GM19238 (cell line): ENCODE measurements at regions not wholly inside any gene's neighbourhood (a gene's known extent, or its start where the extent isn't known, plus 50 kb on each side); places are given as distances from the start of the nearest gene placed in this dataset.

Source experiments
- DNase-seq: peaks from one replicate; pipeline ENCODE4 v3.0.0; 2011; ENCODE audit warnings: low spot score; ENCODE audit not compliant: insufficient read length

DNA sequence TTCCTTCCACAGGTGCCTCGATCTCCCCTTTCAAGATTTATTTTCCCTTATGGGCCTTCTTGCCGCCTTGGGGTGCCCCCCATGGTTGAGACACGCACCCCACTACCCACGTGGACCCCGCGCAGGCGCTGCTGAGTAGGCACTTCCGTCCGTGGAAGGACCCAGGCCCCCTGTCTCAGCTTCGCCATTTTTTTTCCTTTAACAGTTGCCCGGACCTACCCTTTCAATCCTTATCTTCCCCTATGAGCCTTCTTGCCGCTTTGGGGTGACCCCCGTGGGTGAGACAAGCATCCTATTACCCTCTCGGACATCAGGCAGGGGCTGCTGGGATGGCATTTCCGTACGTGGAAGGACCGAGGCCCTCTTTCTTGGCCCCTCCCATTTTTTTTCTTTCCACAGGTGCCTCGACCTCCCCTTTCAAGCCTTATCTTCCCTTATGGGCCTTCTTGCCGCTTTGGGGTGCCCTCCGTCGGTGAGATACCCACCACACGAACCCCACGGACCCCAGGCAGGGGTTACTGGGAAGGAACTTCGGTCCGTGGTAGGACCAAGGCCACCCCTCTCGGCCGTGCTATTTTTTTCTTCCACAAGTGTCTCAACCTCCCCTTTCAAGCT is 268.2 kb downstream of the ALG10 start:
- DNase-seq = no peak

DNA sequence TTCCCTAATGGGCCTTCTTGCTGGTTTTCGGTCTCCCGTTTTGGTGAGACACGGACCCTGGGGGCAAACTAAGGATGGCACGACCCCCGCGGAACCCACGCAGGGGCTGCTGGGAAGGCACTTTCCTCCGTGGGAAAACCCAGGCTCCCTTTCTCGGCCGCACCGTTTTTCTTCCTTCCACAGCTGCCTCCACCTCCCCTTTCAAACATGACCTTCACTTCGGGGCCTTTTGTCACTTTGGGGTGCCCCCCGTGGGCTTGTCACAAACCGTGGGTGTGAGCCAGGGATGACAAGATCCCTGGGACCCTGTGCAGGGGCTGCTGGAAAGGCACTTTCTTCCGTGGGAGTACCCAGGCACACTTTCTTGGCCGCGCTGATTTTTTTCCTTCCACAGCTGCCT is 268.7 kb downstream of the ALG10 start:
- DNase-seq = no peak

- DNase-seq = no peak
These were observed 269.2 kb downstream of the ALG10 start for GRCh38 chr12:34291426-34291901.

DNA sequence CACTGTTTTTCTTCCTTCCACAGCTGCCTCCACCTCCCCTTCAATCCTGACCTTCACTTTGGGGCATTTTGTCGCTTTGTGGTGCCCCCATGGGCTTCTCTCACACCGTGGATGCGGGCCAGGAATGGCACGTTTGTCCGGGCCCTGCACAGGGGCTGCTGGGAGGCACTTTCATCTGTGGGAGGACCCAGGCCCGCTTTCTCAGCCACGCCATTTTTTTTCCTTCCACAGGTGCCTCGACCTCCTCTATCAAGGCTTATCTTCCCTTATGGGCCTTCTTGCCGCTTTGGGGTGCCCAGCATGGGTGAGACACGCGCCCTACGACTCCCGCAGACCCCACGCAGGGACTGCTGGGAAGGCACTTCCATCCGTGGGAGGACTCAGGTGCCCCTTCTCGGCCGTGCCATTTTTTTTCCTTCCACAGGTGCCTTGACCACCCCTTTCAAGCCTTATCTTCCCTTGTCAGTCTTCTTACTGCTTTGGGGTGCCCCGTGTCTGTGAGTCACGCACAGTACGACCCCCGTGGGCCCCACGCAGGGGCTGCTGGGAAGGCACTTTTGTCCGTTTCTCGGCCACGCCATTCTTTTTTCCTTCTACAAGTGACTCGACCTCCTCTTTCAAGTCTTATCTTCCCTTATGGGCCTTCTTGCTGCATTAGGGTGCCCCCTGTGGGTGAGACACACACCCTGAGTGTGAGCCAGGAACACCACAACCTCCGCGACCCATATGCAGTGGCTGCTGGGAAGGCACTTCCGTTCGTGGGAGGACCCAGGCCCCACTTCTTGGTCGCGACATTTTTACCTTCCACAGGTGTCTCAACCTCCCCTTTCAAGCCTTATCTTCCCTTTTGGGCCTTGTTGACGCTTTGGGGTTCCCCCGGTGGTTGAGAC is 270.7 kb downstream of the ALG10 start:
- DNase-seq = no peak

DNA sequence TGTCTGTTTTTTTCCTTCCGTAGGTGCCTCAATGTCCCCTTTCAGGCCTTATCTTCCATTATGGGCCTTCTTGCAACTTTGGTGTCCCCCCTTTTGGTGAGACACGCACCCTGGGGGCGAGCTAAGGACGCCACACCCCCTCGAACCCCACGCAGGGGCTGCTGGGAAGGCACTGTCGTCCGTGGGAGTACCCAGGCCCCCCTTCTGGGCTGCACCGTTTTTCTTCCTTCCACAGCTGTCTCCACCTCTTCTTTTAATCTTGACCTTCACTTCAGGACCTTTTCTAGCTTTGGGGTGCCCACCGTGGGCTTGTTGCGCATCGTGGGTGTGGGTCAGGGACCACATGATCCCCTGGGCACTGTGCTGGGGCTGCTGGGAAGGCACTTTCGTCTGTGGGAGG is 271.8 kb downstream of the ALG10 start:
- no peak for DNase-seq

DNA sequence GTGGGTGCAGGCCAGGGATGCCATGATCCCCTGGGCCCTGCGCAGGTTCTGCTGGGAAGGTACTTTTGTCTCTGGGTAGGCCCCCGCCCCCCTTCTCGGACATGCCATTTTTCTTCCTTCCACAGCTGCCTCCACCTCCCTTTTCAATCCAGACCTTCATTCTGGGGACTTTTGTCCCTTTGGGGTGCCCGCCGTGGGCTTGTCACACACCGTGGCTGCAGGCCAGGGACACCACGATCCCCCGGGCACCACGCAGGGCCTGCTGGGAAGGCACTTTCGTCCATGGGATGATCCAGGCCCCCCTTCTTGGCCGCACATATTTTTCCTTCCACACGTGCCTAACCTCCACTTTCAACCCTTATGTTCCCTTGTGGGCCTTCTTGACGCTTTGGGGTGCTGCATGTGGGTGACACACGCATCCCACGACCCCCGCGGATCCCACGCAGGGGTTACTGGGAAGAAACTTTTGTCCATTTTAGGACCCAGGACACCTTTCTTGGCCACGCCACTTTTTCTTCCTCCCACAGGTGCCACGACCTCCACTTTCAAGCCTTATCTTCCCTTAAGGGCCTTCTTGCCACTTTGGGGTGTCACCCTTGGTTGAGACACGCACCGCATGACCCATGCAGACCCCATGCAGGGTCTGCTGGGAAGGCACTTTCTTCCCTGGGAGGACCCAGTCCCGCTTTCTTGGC is 272.5 kb downstream of the ALG10 start:
- DNase-seq = no peak

- DNase-seq = no peak
These were observed 273.3 kb downstream of the ALG10 start for GRCh38 chr12:34295366-34296142.

- DNase-seq = no peak
These were observed 274.1 kb downstream of the ALG10 start for GRCh38 chr12:34296143-34297041.

GRCh38 chr12:34297126-34297789 is 275.0 kb downstream of the ALG10 start:
- DNase-seq = no peak

DNA sequence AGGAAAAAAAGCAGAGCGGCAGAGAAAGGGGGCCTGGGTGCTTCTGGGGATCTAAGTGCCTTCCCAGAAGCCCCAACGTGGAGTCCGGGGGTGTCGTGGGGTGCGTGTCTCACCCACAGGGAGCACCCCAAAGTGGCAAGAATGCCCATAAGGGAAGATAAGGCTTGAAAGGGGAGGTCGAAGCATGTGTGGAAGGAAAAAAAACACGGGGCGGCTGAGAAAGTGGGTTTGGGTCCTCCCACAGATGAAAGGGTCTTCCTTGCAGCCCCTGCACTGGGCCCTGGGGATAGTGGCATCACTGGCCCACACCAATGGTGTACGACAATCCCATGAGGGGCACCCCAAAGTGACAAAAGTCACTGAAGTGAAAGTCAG is 275.5 kb downstream of the ALG10 start:
- no peak for DNase-seq

DNA sequence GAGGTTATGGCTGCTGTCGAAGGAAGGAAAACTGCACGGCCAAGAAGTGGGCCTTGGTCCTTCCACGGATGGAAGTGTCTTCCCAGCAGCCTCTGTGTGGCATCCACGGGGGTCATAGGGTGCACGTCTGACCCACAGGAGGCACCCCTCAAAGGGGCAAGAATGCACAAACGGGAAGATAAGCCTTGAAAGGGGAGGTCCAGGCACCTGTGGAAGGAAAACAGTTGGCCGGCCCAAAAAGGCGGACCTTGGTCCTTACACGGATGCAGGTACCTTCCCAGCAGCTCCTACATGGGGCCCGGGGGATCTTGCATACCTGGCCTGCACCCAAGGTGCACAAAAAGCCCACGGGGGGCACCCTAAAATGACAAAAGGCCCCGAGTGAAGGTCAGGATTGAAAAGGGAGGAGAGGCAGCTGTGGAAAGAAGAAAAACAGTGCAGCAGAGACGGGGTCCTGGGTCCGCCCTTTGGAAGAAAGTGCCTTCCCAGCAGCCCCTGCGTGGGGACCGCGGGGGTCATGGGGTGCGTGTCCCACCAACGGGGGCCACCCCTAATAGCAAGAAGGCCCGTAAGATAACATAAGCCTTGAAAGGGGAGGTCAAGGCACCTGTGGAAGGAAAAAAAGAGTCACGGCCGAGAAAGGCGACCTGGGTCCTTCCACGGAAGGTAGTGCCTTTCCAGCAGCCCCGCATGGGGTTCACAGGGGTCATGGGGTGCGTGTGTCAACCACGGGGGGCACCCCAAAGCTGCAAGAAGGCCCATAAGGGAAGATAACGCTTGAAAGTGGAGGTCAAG is 276.1 kb downstream of the ALG10 start:
- no peak for DNase-seq

DNA sequence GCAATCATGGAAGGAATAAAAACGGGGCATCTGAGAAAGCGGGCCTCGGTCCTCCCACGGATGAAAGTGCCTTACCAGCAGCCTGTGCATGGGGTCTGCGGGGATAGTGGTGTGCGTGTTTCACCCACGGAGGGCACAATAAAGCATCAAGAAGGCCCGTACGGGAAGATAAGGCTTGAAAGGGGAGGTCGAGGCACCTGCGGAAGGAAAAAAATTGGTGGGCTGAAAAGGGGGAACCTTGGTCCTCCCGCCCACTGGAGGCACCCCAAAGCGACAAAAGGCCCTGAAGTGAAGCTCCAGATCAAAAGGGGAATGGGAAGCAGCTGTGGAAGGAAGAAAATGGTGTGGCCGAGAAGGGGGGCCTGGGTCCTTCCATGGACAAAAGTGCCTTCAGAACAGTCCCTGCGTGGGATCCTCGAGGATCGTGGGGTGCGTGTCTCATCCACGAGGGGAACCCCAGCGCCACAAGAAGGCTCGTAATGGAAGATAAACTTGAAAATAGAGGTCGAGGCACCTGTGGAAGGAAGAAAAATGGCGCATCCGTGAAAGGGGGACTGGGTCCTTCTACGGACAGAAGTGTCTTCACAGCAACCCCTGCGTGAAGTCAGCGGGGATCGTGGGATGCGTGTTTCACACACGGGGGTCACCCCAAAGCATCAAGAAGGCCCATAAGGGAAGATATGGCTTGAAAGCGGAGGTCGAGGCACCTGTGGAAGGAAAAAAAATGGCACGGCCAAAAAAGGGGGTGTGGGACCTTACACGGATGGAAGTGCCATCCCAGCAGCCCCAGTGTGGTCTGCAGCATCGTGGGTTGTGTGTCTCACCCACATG is 276.9 kb downstream of the ALG10 start:
- no peak for DNase-seq

DNA sequence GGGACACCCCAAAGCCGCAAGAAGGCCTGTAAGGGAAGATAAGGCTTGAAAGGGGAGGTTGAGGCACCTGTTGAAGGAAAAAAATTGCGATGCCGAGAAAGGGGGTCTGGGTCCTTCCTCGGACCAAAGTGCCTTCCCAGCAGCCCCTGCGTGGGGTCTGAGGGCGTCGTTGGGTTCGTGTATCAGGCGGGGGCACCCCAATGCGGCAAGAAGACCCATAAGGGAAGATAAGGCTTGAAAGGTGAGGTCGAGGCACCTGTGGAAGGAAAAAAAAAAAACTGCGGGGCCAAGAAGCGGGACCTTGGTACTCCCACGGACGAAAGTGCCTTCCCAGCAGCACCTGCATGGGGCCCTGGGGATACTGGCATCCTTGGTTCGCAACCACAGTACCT is 277.5 kb downstream of the ALG10 start:
- no peak for DNase-seq

DNA sequence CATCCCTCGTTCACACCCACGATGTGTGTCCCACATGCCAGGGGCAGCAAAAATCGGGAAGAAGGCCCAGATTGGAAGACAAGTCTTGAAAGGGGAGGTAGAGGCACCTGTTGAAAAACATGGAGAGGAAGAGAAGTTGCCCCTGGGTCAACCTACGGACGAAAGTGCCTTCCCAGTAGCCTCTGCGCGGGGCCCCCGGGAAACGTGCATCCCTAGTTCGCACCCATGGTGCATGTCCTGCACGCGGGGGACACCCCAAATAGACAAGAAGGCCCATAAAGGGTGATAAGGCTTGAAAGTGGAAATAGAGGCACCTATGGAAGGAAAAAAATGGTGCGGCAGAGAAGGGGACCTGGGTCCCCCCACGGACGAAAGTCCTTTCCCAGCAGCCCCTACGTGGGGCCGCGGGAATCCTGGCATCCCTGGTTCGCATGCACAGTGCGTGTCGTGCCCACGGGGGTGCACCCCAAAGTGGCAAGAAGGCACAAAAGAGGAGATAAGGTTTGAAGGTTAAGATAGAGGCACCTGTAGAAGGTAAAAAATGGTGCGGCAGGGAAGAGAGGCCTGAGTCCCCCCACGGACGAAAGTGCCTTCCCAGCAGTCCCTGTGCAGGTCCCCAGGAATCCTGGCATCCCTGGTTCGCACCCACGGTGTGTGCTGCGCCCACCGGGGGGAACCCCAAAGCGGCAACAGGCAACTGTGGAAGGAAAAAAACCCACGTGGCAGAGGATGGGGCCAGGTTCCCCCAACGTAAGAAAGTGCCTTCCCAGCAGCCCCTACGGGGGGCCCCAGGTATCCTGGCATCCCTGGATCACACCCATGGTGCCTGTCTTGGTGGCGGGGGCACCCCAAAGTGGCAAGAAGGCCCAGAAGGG is 278.3 kb downstream of the ALG10 start:
- no peak for DNase-seq

- DNase-seq = no peak
These were observed 279.2 kb downstream of the ALG10 start for GRCh38 chr12:34301251-34302130.
